Suprapubic skin (tissue), 3 donors: ENCODE measurements at regions not wholly inside any gene's neighbourhood (a gene's known extent, or its start where the extent isn't known, plus 50 kb on each side); places are given as distances from the start of the nearest gene placed in this dataset.
"Not testable (repeated sequence)": the region's sequence is repeated elsewhere in the genome, so short reads cannot be mapped to it uniquely, and the experiment has no call there.

Experiments used
- CTCF ChIP-seq, 2 donors: fragments of 200-600 bp in 1 of 2; fragments of 450-650 bp in 1 of 2; sonication (generic) in 1 of 2; IDR thresholded peaks; one replicate each; pipeline ENCODE4 v1.5.1; 2016 to 2019; ENCODE audit warnings: antibody characterized with exemption in 2 of 2, mild to moderate bottlenecking in 1 of 2, moderate library complexity in 1 of 2
- EP300 ChIP-seq: sonication (generic); formaldehyde crosslinking; IDR thresholded peaks from one replicate; pipeline ENCODE4 v1.6.1; 2017; ENCODE audit warnings: antibody characterized with exemption

GRCh38 chr4:118633476-118633875 lies 51.7 kb upstream of the METTL14 start:
- TF ChIP-seq EP300; CTCF (IDR thresholded peaks at IDR 0.05): not testable (repeated sequence)
